ENCODE measurements at regions not wholly inside any gene's neighbourhood (a gene's known extent, or its start where the extent isn't known, plus 50 kb on each side); places are given as distances from the start of the nearest gene placed in this dataset.
A peak's percentile ranks its signal among the peaks of the same experiment; 100 is the strongest.

DNA sequence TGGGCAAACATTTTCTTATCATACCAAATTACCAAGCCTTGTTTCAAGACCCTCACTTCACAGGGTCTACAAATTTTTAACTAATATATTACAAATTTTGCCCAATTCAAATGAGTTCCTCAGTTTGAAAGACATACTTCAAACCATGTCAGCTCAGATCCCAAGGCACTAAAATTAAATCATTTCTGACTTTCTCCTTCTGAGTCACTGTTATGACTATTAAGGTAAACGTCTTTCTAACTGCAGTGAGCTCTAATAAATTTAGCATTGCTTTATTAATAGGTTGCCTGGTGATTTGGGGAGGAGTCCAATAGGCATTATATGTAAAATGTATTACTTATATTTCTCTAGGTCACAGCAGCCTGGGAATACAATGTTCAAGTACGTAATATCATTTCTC is 158.2 kb upstream of the ARHGEF26 start:
- no peak overlapping the region for H3K4me3 ChIP-seq (ENCODE audit: low read length)
- H3K27me3 ChIP-seq (ENCODE audit: control insufficient read depth, insufficient read depth, low read length) = no peaks in the 10 kb centered on the region
- WGBS (ENCODE audit: insufficient coverage) = no CpG with 5 or more reads among the region's 2 CpGs
- no peak for DNase-seq
- H3K36me3 ChIP-seq (ENCODE audit: control insufficient read depth, insufficient read depth, low read length) = no peaks in the 10 kb centered on the region
- H3K4me1 ChIP-seq (ENCODE audit: control insufficient read depth, insufficient read depth, low read length) = peaks cover 10% of the 10 kb centered on the region
- no peaks in the 10 kb centered on the region for H3K9me3 ChIP-seq (replicated peaks; ENCODE audit: control insufficient read depth, low read depth, low read length)
- H3K27ac ChIP-seq (ENCODE audit: low read length) = no peak overlapping the region

DNA sequence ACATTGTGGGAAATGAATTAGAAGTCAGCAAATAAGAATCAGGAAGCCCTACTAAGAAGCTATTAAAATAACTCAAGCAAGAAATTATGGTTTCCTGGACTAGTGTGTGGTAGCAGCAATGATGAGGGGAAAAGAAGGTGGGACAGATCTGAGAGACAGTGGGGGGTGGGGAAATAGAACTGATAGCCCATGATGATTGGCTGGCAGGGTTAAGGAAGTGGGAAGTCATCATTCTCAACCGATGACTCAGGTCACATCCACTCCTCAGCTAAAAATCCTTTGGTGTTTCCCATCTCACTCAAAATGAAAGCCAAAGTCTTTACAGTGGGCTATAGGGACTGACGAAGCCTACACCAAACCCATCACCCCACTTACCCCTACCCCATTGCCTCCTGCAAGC is 153.9 kb upstream of the ARHGEF26 start:
- WGBS (ENCODE audit: insufficient coverage) = 100% methylated on average over 1 of the region's 2 CpGs
- no peaks in the 10 kb centered on the region for H3K4me1 ChIP-seq (ENCODE audit: control insufficient read depth, insufficient read depth, low read length)
- DNase-seq = no peak

DNA sequence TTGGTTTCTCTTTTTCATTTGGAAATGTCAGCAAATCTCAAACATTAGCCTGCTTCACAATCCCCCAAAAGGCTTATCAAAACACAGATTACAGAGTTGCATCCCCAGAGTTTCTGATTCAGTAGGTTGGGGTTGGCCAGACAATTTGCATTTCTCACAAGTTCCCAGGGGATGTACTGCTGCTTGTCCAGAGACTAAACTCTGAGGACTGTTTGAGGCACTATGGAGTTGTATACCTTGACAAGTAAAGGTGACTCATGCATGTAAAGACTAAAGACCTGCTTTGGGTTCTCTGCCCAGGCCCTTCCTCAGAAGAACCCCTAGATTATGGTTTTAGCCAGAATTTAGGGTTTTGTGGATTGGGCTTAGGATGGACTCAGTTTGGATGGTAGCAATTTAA is 151.1 kb upstream of the ARHGEF26 start:
- no peak overlapping the region for H3K4me3 ChIP-seq (ENCODE audit: low read length)
- no peaks in the 10 kb centered on the region for H3K36me3 ChIP-seq (ENCODE audit: control insufficient read depth, insufficient read depth, low read length)
- H3K9me3 ChIP-seq (replicated peaks; ENCODE audit: control insufficient read depth, low read depth, low read length) = no peaks in the 10 kb centered on the region
- no peak for DNase-seq
- no peak overlapping the region for H3K27ac ChIP-seq (ENCODE audit: low read length)
- H3K27me3 ChIP-seq (ENCODE audit: control insufficient read depth, insufficient read depth, low read length) = no peaks in the 10 kb centered on the region
- H3K4me1 ChIP-seq (ENCODE audit: control insufficient read depth, insufficient read depth, low read length) = peaks cover 5% of the 10 kb centered on the region

More for the DNA sequence above, 153.9 kb upstream of the ARHGEF26 start:
- no peaks in the 10 kb centered on the region for H3K9me3 ChIP-seq (replicated peaks; ENCODE audit: control insufficient read depth, low read depth, low read length)
- no peak overlapping the region for H3K4me3 ChIP-seq (ENCODE audit: low read length)
- H3K36me3 ChIP-seq (ENCODE audit: control insufficient read depth, insufficient read depth, low read length) = no peaks in the 10 kb centered on the region
- H3K27ac ChIP-seq (ENCODE audit: low read length) = no peak overlapping the region
- no peaks in the 10 kb centered on the region for H3K27me3 ChIP-seq (ENCODE audit: control insufficient read depth, insufficient read depth, low read length)

DNA sequence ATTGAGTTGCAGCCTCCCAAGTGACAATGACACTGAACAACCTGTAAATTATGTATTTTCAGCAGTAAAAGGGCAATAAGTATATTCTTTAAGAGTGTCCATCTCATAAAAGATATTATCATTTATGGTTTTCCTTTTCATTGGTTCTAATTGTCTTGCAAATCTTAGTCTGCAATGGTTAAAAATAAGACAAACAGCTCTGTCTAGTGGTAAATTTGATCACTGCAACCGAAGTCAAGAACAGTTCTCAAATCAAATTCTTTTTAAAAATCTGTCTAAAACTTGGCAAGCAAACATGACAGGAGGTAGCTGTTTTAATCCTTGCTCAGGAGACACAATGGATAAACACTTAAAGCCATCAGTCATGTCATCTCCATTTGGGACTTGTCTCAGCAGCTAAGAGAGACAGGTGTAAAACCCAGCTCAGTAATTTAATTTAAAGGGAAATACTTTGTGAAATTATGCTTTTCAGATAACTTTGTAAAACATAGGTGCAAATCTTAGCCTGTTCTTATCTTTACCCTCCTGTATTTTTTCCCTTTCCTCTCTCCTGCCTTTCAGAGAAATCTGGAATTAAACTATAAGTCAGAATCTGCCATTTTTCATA is 150.3 kb upstream of the ARHGEF26 start:
- Histone ChIP-seq H3K27me3 (ENCODE audit: control insufficient read depth, insufficient read depth, low read length) (no peaks in the 10 kb centered on the region), H3K4me3 (ENCODE audit: low read length) (no peak overlapping the region), H3K9me3 (replicated peaks; ENCODE audit: control insufficient read depth, low read depth, low read length) (no peaks in the 10 kb centered on the region), H3K36me3 (ENCODE audit: control insufficient read depth, insufficient read depth, low read length) (no peaks in the 10 kb centered on the region), H3K27ac (ENCODE audit: low read length) (no peak overlapping the region), H3K4me1 (ENCODE audit: control insufficient read depth, insufficient read depth, low read length) (peaks cover 5% of the 10 kb centered on the region)
- peak; percentile 63 for DNase-seq
- WGBS (ENCODE audit: insufficient coverage) = no CpG with 5 or more reads among the region's 1 CpG

DNA sequence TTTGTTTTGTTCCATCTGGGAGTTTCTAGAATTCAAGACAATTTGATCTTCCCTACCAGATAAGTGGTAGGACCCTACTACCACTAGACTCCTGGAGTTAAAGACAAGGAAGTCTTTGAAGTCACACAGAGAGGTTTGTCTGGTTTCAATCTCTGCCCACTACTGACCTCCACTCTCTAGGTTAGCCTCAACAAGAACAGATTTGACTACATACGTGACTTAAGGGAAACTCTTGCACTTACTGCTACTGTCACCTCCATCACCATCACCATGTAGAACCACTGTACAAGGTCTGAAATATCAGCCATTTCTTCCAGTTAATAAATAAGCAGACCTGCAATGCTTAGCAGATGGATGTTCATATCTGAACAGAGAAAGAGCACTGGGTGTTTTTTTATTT is 148.3 kb upstream of the ARHGEF26 start:
- peaks cover 11% of the 10 kb centered on the region for H3K4me1 ChIP-seq (ENCODE audit: control insufficient read depth, insufficient read depth, low read length)
- no peak overlapping the region for H3K27ac ChIP-seq (ENCODE audit: low read length)
- DNase-seq = no peak
- H3K4me3 ChIP-seq (ENCODE audit: low read length) = no peak overlapping the region
- 100% methylated on average over 1 of the region's 1 CpG for WGBS (ENCODE audit: insufficient coverage)
- H3K36me3 ChIP-seq (ENCODE audit: control insufficient read depth, insufficient read depth, low read length) = no peaks in the 10 kb centered on the region
- H3K9me3 ChIP-seq (replicated peaks; ENCODE audit: control insufficient read depth, low read depth, low read length) = no peaks in the 10 kb centered on the region
- no peaks in the 10 kb centered on the region for H3K27me3 ChIP-seq (ENCODE audit: control insufficient read depth, insufficient read depth, low read length)

DNA sequence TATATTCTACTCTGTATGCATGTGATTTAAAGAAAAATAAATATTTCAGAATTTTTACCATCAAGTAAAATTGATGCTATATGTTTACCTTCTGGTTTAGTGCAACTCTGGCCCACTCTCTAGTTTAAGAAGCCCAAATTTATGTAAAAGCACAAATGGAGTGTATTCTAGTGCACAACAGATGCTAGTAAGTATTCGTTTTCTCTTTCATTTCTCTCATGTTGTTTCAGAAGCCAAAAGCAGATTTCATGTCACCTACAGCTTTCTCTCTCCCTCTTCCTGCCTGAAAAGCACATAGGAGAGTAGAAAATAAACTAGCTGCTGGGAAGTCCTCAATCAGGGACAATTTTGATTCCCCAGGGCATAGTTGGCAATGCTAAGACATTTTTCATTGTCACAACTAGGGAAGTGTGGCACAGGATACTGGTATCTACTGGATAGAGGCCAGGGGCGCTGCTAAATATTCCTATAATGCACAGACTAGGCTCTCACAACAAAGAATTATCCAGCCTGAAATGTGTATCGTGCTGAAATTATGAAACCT is 147.4 kb upstream of the ARHGEF26 start:
- H3K36me3 ChIP-seq (ENCODE audit: control insufficient read depth, insufficient read depth, low read length) = no peaks in the 10 kb centered on the region
- no CpG with 5 or more reads among the region's 3 CpGs for WGBS (ENCODE audit: insufficient coverage)
- no peaks in the 10 kb centered on the region for H3K9me3 ChIP-seq (replicated peaks; ENCODE audit: control insufficient read depth, low read depth, low read length)
- peaks cover 17% of the 10 kb centered on the region for H3K4me1 ChIP-seq (ENCODE audit: control insufficient read depth, insufficient read depth, low read length)
- no peak for DNase-seq
- H3K27ac ChIP-seq (ENCODE audit: low read length) = peak overlapping the region; percentile 74
- H3K4me3 ChIP-seq (ENCODE audit: low read length) = no peak overlapping the region
- no peaks in the 10 kb centered on the region for H3K27me3 ChIP-seq (ENCODE audit: control insufficient read depth, insufficient read depth, low read length)

DNA sequence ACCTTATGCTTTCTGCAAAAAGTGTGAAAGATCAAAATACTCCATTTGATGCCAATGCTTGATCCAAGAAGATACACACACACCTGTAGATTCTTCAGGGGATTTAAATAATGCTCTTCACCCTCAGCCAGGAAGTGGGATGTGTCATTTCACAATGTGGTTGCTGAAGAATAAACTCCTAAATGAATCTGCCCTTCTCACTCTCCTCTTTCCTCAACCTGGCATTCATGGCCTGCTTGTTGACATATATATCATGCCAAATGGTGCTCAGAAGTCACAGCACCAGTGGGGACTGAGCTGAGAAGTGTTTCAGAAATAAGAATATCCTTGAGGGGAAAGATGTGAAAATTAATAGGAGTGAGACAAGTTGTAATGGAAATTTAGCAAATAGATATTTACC is 146.6 kb upstream of the ARHGEF26 start:
- H3K27me3 ChIP-seq (ENCODE audit: control insufficient read depth, insufficient read depth, low read length) = no peaks in the 10 kb centered on the region
- DNase-seq = no peak
- H3K27ac ChIP-seq (ENCODE audit: low read length) = no peak overlapping the region
- H3K4me1 ChIP-seq (ENCODE audit: control insufficient read depth, insufficient read depth, low read length) = peaks cover 17% of the 10 kb centered on the region
- H3K9me3 ChIP-seq (replicated peaks; ENCODE audit: control insufficient read depth, low read depth, low read length) = no peaks in the 10 kb centered on the region
- H3K4me3 ChIP-seq (ENCODE audit: low read length) = no peak overlapping the region
- H3K36me3 ChIP-seq (ENCODE audit: control insufficient read depth, insufficient read depth, low read length) = no peaks in the 10 kb centered on the region

DNA sequence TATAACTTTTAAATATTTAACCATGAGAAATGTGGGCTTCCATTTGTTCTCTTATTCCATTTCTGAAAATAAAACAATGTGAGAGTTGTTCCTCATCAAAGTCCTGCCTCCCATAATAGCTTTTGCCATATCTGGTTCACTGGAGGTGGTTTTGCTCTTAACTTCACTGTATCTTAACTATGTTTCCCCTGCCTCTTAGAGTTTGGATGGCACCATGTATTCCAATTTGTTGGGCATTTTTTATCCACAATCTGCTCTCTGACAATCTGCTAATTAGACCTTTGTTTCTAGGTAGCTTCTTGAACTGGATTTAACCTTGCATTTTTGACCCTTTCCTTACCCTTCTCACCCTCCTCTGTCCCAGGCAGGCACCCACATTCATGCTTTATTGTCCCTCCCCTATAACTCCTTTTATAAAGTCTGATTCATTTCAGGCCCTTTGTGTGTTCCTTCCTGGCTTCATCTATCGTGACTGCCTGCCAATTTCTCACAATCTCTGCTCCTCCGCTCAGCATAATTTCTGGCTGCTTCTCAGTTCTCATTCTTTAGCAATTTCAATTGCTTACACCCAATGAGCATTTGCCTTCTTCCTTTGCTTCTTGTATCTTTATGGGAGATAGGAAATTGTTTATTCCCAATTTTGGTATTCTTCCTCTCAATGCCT is 144.2 kb upstream of the ARHGEF26 start:
- no peak overlapping the region for H3K4me3 ChIP-seq (ENCODE audit: low read length)
- WGBS (ENCODE audit: insufficient coverage) = 8% methylated on average over 2 of the region's 2 CpGs
- H3K27ac ChIP-seq (ENCODE audit: low read length) = peak overlapping the region; percentile 94
- H3K9me3 ChIP-seq (replicated peaks; ENCODE audit: control insufficient read depth, low read depth, low read length) = no peaks in the 10 kb centered on the region
- H3K4me1 ChIP-seq (ENCODE audit: control insufficient read depth, insufficient read depth, low read length) = peaks cover 17% of the 10 kb centered on the region
- peak; percentile 97 for DNase-seq
- H3K36me3 ChIP-seq (ENCODE audit: control insufficient read depth, insufficient read depth, low read length) = no peaks in the 10 kb centered on the region
- H3K27me3 ChIP-seq (ENCODE audit: control insufficient read depth, insufficient read depth, low read length) = no peaks in the 10 kb centered on the region

DNA sequence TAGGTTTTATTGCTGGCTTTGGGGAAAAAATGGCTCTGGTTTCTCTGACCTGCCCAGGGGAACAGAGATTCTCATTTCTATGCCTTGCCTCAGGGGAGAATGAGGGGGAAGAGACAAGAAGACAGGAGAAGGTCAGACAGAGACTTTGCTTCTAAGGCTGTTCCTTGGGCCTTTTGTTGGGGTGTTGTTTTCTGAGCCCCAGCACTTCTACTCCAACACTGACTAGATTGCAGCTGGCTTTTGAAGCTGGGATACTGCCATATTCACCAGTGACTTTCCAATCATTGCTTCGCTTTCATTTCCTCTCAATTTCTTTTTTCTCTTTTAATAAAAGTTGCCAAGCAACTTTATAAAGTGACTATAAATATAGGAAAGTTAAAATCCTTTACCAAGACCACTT is 143.2 kb upstream of the ARHGEF26 start:
- Histone ChIP-seq H3K9me3 (replicated peaks; ENCODE audit: control insufficient read depth, low read depth, low read length) (no peaks in the 10 kb centered on the region), H3K36me3 (ENCODE audit: control insufficient read depth, insufficient read depth, low read length) (no peaks in the 10 kb centered on the region), H3K4me1 (ENCODE audit: control insufficient read depth, insufficient read depth, low read length) (peaks cover 17% of the 10 kb centered on the region), H3K4me3 (ENCODE audit: low read length) (no peak overlapping the region), H3K27ac (ENCODE audit: low read length) (peak overlapping the region; percentile 94), H3K27me3 (ENCODE audit: control insufficient read depth, insufficient read depth, low read length) (no peaks in the 10 kb centered on the region)
- DNase-seq = peak; percentile 94
- WGBS (ENCODE audit: insufficient coverage) = no CpG with 5 or more reads among the region's 1 CpG

DNA sequence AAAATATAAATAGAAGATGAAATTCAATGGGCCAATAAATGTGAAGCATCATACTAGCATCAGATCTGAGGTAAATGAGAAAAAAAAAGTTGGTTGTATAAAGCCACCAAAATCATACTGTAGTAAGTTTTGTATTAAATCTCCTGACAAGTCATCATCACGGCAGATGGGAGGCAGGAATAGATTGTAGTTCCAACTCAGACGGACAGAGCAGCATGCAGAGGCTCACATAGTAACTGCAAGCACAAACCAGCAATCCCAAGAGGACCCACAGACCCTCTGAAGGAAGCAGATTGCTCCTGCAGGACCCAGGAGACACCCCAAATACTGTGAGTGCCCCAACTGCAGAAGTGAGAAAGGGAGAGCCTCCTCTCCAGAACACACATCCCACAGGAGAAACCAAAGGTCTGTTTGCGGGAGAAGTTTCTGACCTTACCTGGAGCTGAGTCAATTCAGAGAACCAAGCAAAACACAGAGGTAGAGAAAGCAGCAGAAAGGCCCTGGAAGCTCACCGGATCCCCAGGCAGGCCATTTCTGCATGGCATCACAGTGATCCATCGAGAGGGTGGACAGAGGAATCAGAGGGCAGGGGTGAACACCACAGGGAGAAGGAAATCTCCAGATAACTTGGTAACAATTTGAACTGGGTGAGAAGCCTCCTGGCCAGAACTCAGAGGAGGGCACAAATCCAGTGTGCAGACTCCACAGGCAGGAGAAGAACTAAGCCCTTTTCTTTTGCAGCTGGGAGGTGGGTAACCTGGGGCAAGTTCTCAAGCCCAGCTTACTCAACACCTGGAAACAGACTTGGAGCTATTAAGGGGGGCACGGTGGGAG is 141.6 kb upstream of the ARHGEF26 start:
- WGBS (ENCODE audit: insufficient coverage) = 88% methylated on average over 4 of the region's 6 CpGs
- H3K4me1 ChIP-seq (ENCODE audit: control insufficient read depth, insufficient read depth, low read length) = peaks cover 12% of the 10 kb centered on the region
- no peaks in the 10 kb centered on the region for H3K9me3 ChIP-seq (replicated peaks; ENCODE audit: control insufficient read depth, low read depth, low read length)
- H3K4me3 ChIP-seq (ENCODE audit: low read length) = no peak overlapping the region
- no peaks in the 10 kb centered on the region for H3K27me3 ChIP-seq (ENCODE audit: control insufficient read depth, insufficient read depth, low read length)
- H3K27ac ChIP-seq (ENCODE audit: low read length) = no peak overlapping the region
- DNase-seq = peak; percentile 59
- H3K36me3 ChIP-seq (ENCODE audit: control insufficient read depth, insufficient read depth, low read length) = no peaks in the 10 kb centered on the region
